GM18867 (cell line): ENCODE measurements at regions not wholly inside any gene's neighbourhood (a gene's known extent, or its start where the extent isn't known, plus 50 kb on each side); places are given as distances from the start of the nearest gene placed in this dataset.
A peak's percentile ranks its signal among the peaks of the same experiment; 100 is the strongest.

Experiments used
- ATAC-seq: cut with Tn5 transposase; IDR thresholded peaks from one replicate; pipeline ENCODE4 v1.9.1; 2021; ENCODE audit warnings: mild to moderate bottlenecking, moderate library complexity; ENCODE audit not compliant: unreplicated experiment

GRCh38 chr13:109869312-109870237 is 83.2 kb upstream of the IRS2 start:
- no peak for ATAC-seq

- ATAC-seq, result no peak
Observed at GRCh38 chr13:109868578-109869311, 82.4 kb upstream of the IRS2 start.

- ATAC-seq, result no peak
Observed at GRCh38 chr13:109867766-109868165, 81.4 kb upstream of the IRS2 start.

GRCh38 chr13:109862627-109863026 is 76.2 kb upstream of the IRS2 start:
- no peak for ATAC-seq

GRCh38 chr13:109859898-109860297 is 73.5 kb upstream of the IRS2 start:
- ATAC-seq, result no peak

GRCh38 chr13:109859216-109859835 is 72.9 kb upstream of the IRS2 start:
- no peak for ATAC-seq

GRCh38 chr13:109858319-109858718 is 71.9 kb upstream of the IRS2 start:
- no peak for ATAC-seq

- no peak for ATAC-seq
Observed at GRCh38 chr13:109857803-109858202, 71.4 kb upstream of the IRS2 start.

GRCh38 chr13:109857325-109857724 is 70.9 kb upstream of the IRS2 start:
- no peak for ATAC-seq

GRCh38 chr13:109856350-109856749 is 70.0 kb upstream of the IRS2 start:
- ATAC-seq, result no peak

- no peak for ATAC-seq
Observed at GRCh38 chr13:109853153-109853552, 66.8 kb upstream of the IRS2 start.

GRCh38 chr13:109846185-109846584 is 59.8 kb upstream of the IRS2 start:
- no peak for ATAC-seq

GRCh38 chr13:109844396-109844795 is 58.0 kb upstream of the IRS2 start:
- no peak for ATAC-seq

GRCh38 chr13:109843695-109844094 is 57.3 kb upstream of the IRS2 start:
- ATAC-seq, result no peak

- no peak for ATAC-seq
Observed at GRCh38 chr13:109842212-109842920, 56.0 kb upstream of the IRS2 start.

GRCh38 chr13:109840893-109841287 is 54.5 kb upstream of the IRS2 start:
- ATAC-seq, result no peak

- ATAC-seq, result no peak
Observed at GRCh38 chr13:109840201-109840892, 54.0 kb upstream of the IRS2 start.

GRCh38 chr13:109836629-109837607 is 50.5 kb upstream of the IRS2 start:
- peak; percentile 70 for ATAC-seq
